ENCODE measurements at regions not wholly inside any gene's neighbourhood (a gene's known extent, or its start where the extent isn't known, plus 50 kb on each side); places are given as distances from the start of the nearest gene placed in this dataset.

GRCh38 chr1:29669158-29669871 is 433.0 kb downstream of the PTPRU start:
- TF ChIP-seq BHLHE40 (IDR thresholded peaks at IDR 0.05; ENCODE audit: borderline replicate concordance) (no peak), SP1 (IDR thresholded peaks at IDR 0.05) (no peak), L3MBTL2 (conservative IDR thresholded peaks at IDR 0.05) (no peak), FOXK2 (IDR thresholded peaks at IDR 0.05) (no peak), FOXA1 (IDR thresholded peaks at IDR 0.05) (no peak)
